ENCODE measurements at regions not wholly inside any gene's neighbourhood (a gene's known extent, or its start where the extent isn't known, plus 50 kb on each side); places are given as distances from the start of the nearest gene placed in this dataset.

DNA sequence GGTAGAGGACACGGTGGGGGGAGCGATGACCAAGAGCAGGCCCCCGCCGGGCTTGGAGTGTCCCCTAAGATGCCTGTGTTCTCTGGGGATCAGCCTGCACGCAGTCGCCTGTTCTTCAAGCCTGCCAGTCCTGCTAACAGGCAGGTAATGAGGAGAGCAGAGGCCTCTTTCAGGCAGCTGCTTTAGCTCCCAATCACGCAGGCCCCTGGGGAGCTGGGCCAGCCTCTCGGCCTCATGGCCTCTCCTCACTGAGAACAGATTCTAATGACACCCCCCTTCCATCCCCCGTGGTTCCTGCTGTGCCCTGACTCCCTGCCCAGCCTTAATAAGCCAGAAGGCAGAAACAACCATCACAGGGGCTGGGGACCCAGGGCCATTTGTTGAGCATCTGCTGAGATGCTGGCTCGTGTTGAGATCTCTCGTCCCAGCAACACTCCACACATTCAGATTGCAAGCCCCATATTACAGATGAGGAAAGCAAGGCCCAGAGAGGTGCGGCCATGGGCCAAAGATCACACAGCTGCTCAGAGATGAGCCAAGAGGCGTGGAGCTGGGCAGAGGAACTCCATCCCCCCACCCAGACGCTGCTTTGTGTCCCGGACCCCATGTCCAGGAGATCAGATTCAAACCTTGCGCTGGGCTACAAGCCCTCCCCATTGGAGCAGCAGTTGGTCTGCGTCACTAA lies 71.6 kb upstream of the CASZ1 start:
- Histone ChIP-seq H4K91ac (ENCODE audit: low read length) (no peak overlapping the region), H3K27ac (ENCODE audit: low read length, poor library complexity, severe bottlenecking) (no peak overlapping the region), H2BK15ac (ENCODE audit: low read depth, poor library complexity, severe bottlenecking) (no peak overlapping the region), H3K4me1 (ENCODE audit: control insufficient read depth, insufficient read depth, low read depth, low read length) (peaks cover 10% of the 10 kb centered on the region), H3K4ac (ENCODE audit: low read depth in 1 of 2, low read length in 2 of 2) (no peak overlapping the region), H3K9me3 (ENCODE audit: control insufficient read depth, low read length) (no peaks in the 10 kb centered on the region), H3K27me3 (ENCODE audit: control insufficient read depth in 1 of 2, insufficient read depth in 1 of 2, low read length in 2 of 2) (peaks cover 65 to 84% of the 10 kb centered on the region in 2 experiments), H2AK5ac (ENCODE audit: low read length, severe bottlenecking) (no peak overlapping the region), H3K9ac (ENCODE audit: low read length) (no peak overlapping the region), H3K23ac (ENCODE audit: low read length in 2 of 2) (no peak overlapping the region), H3K4me2 (ENCODE audit: low read length, poor library complexity, severe bottlenecking) (no peak overlapping the region), H4K8ac (ENCODE audit: low read length) (peak overlapping the region; percentile 6), H3K14ac (ENCODE audit: low read length in 2 of 2) (no peak overlapping the region), H3K18ac (ENCODE audit: low read depth in 1 of 2, low read length in 2 of 2) (no peak overlapping the region), H3K79me1 (replicated peaks; ENCODE audit: low read length, poor library complexity, severe bottlenecking) (no peaks in the 10 kb centered on the region), H2BK5ac (ENCODE audit: low read depth, low read length, poor library complexity, severe bottlenecking) (no peak overlapping the region), H3K36me3 (ENCODE audit: control insufficient read depth in 1 of 2, insufficient read depth in 2 of 2, low read depth in 1 of 2, low read length in 2 of 2) (no peaks in the 10 kb centered on the region), H3K4me3 (ENCODE audit: insufficient read depth in 1 of 2, low read depth in 1 of 2, low read length in 2 of 2) (peak overlapping the region in 1 of 2 experiments; percentile 6), H2BK12ac (ENCODE audit: low read length in 2 of 2) (no peak overlapping the region), H2AFZ (ENCODE audit: low read depth, low read length) (no peak overlapping the region), H2BK120ac (ENCODE audit: low read depth, low read length) (no peak overlapping the region)
- WGBS = 72% methylated on average over 17 of the region's 17 CpGs
- DNase-seq = no peak

- H2AFZ ChIP-seq (ENCODE audit: low read depth, low read length) = no peak overlapping the region
- H3K27me3 ChIP-seq (ENCODE audit: control insufficient read depth in 1 of 2, insufficient read depth in 1 of 2, low read length in 2 of 2) = peaks cover 60 to 83% of the 10 kb centered on the region in 2 experiments
- H2BK120ac ChIP-seq (ENCODE audit: low read depth, low read length) = no peak overlapping the region
- no peak overlapping the region for H3K27ac ChIP-seq (ENCODE audit: low read length, poor library complexity, severe bottlenecking)
- no peak overlapping the region for H3K9ac ChIP-seq (ENCODE audit: low read length)
- no peak overlapping the region for H4K8ac ChIP-seq (ENCODE audit: low read length)
- H3K9me3 ChIP-seq (ENCODE audit: control insufficient read depth, low read length) = no peaks in the 10 kb centered on the region
- H3K4me3 ChIP-seq (ENCODE audit: insufficient read depth in 1 of 2, low read depth in 1 of 2, low read length in 2 of 2) = no peak overlapping the region
- H3K18ac ChIP-seq (ENCODE audit: low read depth in 1 of 2, low read length in 2 of 2) = no peak overlapping the region
- no peak overlapping the region for H2BK12ac ChIP-seq (ENCODE audit: low read length in 2 of 2)
- no peak overlapping the region for H2BK15ac ChIP-seq (ENCODE audit: low read depth, poor library complexity, severe bottlenecking)
- no peak overlapping the region for H3K23ac ChIP-seq (ENCODE audit: low read length in 2 of 2)
- H3K4me1 ChIP-seq (ENCODE audit: control insufficient read depth, insufficient read depth, low read depth, low read length) = peaks cover 10% of the 10 kb centered on the region
- DNase-seq = no peak
- WGBS = 69% methylated on average over 6 of the region's 6 CpGs
- H3K36me3 ChIP-seq (ENCODE audit: control insufficient read depth in 1 of 2, insufficient read depth in 2 of 2, low read depth in 1 of 2, low read length in 2 of 2) = no peaks in the 10 kb centered on the region
- no peak overlapping the region for H2BK5ac ChIP-seq (ENCODE audit: low read depth, low read length, poor library complexity, severe bottlenecking)
- H3K4ac ChIP-seq (ENCODE audit: low read depth in 1 of 2, low read length in 2 of 2) = no peak overlapping the region
- H4K91ac ChIP-seq (ENCODE audit: low read length) = no peak overlapping the region
- no peak overlapping the region for H3K4me2 ChIP-seq (ENCODE audit: low read length, poor library complexity, severe bottlenecking)
- no peak overlapping the region for H3K14ac ChIP-seq (ENCODE audit: low read length in 2 of 2)
- no peaks in the 10 kb centered on the region for H3K79me1 ChIP-seq (replicated peaks; ENCODE audit: low read length, poor library complexity, severe bottlenecking)
- no peak overlapping the region for H2AK5ac ChIP-seq (ENCODE audit: low read length, severe bottlenecking)
These were observed 72.1 kb upstream of the CASZ1 start for GRCh38 chr1:10868599-10868965.

DNA sequence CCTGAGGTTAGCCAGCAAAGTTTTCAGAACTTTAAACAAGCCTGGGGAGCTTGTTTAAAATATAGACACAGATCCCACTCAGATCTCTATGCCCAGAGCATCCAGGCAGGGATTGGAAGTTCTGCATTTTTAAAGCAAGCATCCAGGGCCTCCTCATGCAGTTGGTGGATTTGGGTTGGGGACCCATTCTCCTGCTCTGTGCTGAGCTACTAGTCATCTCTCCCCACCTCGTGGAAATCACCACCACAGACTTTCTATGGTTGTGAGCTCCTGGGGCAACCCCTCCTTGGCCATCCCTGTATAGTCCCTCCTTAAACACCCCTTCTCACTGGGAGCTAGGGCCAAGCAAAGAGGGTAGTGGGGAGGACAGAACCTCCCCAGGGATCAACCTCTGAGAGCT lies 73.5 kb upstream of the CASZ1 start:
- Histone ChIP-seq H4K8ac (ENCODE audit: low read length) (no peak overlapping the region), H3K4ac (ENCODE audit: low read depth in 1 of 2, low read length in 2 of 2) (no peak overlapping the region), H2BK5ac (ENCODE audit: low read depth, low read length, poor library complexity, severe bottlenecking) (no peak overlapping the region), H2BK120ac (ENCODE audit: low read depth, low read length) (no peak overlapping the region), H3K36me3 (ENCODE audit: control insufficient read depth in 1 of 2, insufficient read depth in 2 of 2, low read depth in 1 of 2, low read length in 2 of 2) (no peaks in the 10 kb centered on the region), H3K4me1 (ENCODE audit: control insufficient read depth, insufficient read depth, low read depth, low read length) (peaks cover 10% of the 10 kb centered on the region), H3K23ac (ENCODE audit: low read length in 2 of 2) (no peak overlapping the region), H2BK15ac (ENCODE audit: low read depth, poor library complexity, severe bottlenecking) (no peak overlapping the region), H3K14ac (ENCODE audit: low read length in 2 of 2) (no peak overlapping the region), H3K4me2 (ENCODE audit: low read length, poor library complexity, severe bottlenecking) (no peak overlapping the region), H3K79me1 (replicated peaks; ENCODE audit: low read length, poor library complexity, severe bottlenecking) (no peaks in the 10 kb centered on the region), H3K4me3 (ENCODE audit: insufficient read depth in 1 of 2, low read depth in 1 of 2, low read length in 2 of 2) (no peak overlapping the region), H3K18ac (ENCODE audit: low read depth in 1 of 2, low read length in 2 of 2) (no peak overlapping the region), H3K27ac (ENCODE audit: low read length, poor library complexity, severe bottlenecking) (no peak overlapping the region), H3K9ac (ENCODE audit: low read length) (no peak overlapping the region), H2BK12ac (ENCODE audit: low read length in 2 of 2) (no peak overlapping the region), H3K9me3 (ENCODE audit: control insufficient read depth, low read length) (no peaks in the 10 kb centered on the region), H3K27me3 (ENCODE audit: control insufficient read depth in 1 of 2, insufficient read depth in 1 of 2, low read length in 2 of 2) (peaks cover 54 to 81% of the 10 kb centered on the region in 2 experiments), H4K91ac (ENCODE audit: low read length) (no peak overlapping the region), H2AK5ac (ENCODE audit: low read length, severe bottlenecking) (no peak overlapping the region), H2AFZ (ENCODE audit: low read depth, low read length) (no peak overlapping the region)
- DNase-seq = no peak
- WGBS = no CpG with 5 or more reads among the region's 1 CpG

DNA sequence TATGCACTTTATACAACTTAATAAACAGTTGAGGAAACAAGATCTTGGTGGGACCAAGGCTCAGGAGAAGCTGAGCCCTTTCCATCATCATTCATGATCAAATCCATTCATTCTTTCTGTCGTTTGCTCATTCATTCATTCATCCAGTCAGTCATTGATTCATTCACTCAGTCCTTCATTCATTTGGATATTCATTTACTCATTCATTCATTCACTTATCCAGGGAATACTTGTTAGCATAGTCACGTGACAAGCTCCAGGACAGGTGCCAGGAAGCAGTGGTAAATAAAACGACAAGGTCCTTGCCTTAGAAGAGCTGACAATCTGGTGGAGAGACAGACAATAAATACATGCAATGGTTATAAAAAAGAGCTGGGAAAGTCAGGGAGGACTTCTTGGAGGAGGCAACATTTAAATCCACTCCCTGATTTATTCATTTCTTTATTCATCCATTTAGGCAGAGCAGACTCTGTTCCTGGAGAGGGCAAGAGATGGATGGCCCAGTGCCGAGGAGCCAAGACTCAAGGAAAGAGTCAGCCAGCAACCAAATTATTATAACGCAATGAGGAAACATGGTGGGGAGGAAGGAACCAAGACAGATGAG lies 74.1 kb upstream of the CASZ1 start:
- Histone ChIP-seq H2BK15ac (ENCODE audit: low read depth, poor library complexity, severe bottlenecking) (no peak overlapping the region), H3K27ac (ENCODE audit: low read length, poor library complexity, severe bottlenecking) (no peak overlapping the region), H3K9me3 (ENCODE audit: control insufficient read depth, low read length) (no peaks in the 10 kb centered on the region), H3K14ac (ENCODE audit: low read length in 2 of 2) (no peak overlapping the region), H3K4me3 (ENCODE audit: insufficient read depth in 1 of 2, low read depth in 1 of 2, low read length in 2 of 2) (no peak overlapping the region), H3K79me1 (replicated peaks; ENCODE audit: low read length, poor library complexity, severe bottlenecking) (no peaks in the 10 kb centered on the region), H2BK12ac (ENCODE audit: low read length in 2 of 2) (no peak overlapping the region), H3K18ac (ENCODE audit: low read depth in 1 of 2, low read length in 2 of 2) (no peak overlapping the region), H3K4me1 (ENCODE audit: control insufficient read depth, insufficient read depth, low read depth, low read length) (peaks cover 10% of the 10 kb centered on the region), H3K36me3 (ENCODE audit: control insufficient read depth in 1 of 2, insufficient read depth in 2 of 2, low read depth in 1 of 2, low read length in 2 of 2) (no peaks in the 10 kb centered on the region), H2AK5ac (ENCODE audit: low read length, severe bottlenecking) (no peak overlapping the region), H2AFZ (ENCODE audit: low read depth, low read length) (no peak overlapping the region), H4K8ac (ENCODE audit: low read length) (no peak overlapping the region), H2BK120ac (ENCODE audit: low read depth, low read length) (no peak overlapping the region), H3K23ac (ENCODE audit: low read length in 2 of 2) (no peak overlapping the region), H3K9ac (ENCODE audit: low read length) (no peak overlapping the region), H3K4me2 (ENCODE audit: low read length, poor library complexity, severe bottlenecking) (no peak overlapping the region), H2BK5ac (ENCODE audit: low read depth, low read length, poor library complexity, severe bottlenecking) (no peak overlapping the region), H3K27me3 (ENCODE audit: control insufficient read depth in 1 of 2, insufficient read depth in 1 of 2, low read length in 2 of 2) (peaks cover 52 to 79% of the 10 kb centered on the region in 2 experiments), H3K4ac (ENCODE audit: low read depth in 1 of 2, low read length in 2 of 2) (no peak overlapping the region), H4K91ac (ENCODE audit: low read length) (no peak overlapping the region)
- DNase-seq = no peak
- WGBS = 72% methylated on average over 5 of the region's 5 CpGs
